ENCODE measurements at regions not wholly inside any gene's neighbourhood (a gene's known extent, or its start where the extent isn't known, plus 50 kb on each side); places are given as distances from the start of the nearest gene placed in this dataset.

DNA sequence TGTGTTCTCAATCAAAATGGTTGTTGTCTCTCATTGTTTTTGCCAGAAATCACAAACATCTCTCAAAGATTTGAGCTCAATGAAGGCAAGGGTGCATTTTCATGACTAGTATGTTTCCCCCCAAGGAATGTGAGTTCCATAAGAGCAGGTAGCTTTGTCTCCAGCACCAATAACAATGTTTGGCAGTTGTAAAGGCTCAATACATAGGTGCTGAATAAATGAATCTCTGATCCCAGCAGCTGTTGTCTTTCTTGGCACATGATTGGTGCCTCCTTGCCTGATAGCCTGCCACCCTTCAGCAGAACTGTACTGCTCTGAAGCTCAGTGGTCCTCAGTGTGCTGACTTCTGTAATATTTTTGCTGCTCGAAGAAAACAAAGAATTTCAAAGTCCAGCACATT lies 103.1 kb upstream of the CDH11 start (continued):
- TF ChIP-seq CTCF (IDR thresholded peaks at IDR 0.05) (no peak), NR2C2 (CRISPR knock-in tag; IDR thresholded peaks at IDR 0.05) (no peak), SMAD4 (CRISPR knock-in tag; IDR thresholded peaks at IDR 0.05) (no peak), TEAD1 (CRISPR knock-in tag; IDR thresholded peaks at IDR 0.05) (no peak), ZNF512 (CRISPR knock-in tag; IDR thresholded peaks at IDR 0.05; ENCODE audit: borderline replicate concordance) (no peak)
- TF ChIP-seq, protein P1, sequence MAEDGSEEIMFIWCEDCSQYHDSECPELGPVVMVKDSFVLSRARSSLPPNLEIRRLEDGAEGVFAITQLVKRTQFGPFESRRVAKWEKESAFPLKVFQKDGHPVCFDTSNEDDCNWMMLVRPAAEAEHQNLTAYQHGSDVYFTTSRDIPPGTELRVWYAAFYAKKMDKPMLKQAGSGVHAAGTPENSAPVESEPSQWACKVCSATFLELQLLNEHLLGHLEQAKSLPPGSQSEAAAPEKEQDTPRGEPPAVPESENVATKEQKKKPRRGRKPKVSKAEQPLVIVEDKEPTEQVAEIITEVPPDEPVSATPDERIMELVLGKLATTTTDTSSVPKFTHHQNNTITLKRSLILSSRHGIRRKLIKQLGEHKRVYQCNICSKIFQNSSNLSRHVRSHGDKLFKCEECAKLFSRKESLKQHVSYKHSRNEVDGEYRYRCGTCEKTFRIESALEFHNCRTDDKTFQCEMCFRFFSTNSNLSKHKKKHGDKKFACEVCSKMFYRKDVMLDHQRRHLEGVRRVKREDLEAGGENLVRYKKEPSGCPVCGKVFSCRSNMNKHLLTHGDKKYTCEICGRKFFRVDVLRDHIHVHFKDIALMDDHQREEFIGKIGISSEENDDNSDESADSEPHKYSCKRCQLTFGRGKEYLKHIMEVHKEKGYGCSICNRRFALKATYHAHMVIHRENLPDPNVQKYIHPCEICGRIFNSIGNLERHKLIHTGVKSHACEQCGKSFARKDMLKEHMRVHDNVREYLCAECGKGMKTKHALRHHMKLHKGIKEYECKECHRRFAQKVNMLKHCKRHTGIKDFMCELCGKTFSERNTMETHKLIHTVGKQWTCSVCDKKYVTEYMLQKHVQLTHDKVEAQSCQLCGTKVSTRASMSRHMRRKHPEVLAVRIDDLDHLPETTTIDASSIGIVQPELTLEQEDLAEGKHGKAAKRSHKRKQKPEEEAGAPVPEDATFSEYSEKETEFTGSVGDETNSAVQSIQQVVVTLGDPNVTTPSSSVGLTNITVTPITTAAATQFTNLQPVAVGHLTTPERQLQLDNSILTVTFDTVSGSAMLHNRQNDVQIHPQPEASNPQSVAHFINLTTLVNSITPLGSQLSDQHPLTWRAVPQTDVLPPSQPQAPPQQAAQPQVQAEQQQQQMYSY (CRISPR knock-in tag; IDR thresholded peaks at IDR 0.05) = no peak

- CTCF ChIA-PET = no interaction called here
- Mint-ChIP-seq H3K4me1 (peaks cover 65% of the 10 kb centered on the region), H3K4me3 (no peak overlapping the region), H3K9me3 (no peaks in the 10 kb centered on the region), H3K27me3 (ENCODE audit: low read depth) (peaks cover 43% of the 10 kb centered on the region), H3K36me3 (peaks cover 25% of the 10 kb centered on the region), H3K27ac (peak overlapping the region; percentile 57)
- DNase-seq (ENCODE audit: low spot score) (no peak), ATAC-seq (peak; percentile 3; the same call in 1 of the 2 replicates)
- POLR2A ChIA-PET = interaction anchor here (0.6 to 1.6 kb wide), 2 partner anchors 102 to 541 kb away, joined by 3 to 7 read pairs; partner anchors contain the start of gene CDH11
- TF ChIP-seq RELA (CRISPR knock-in tag; IDR thresholded peaks at IDR 0.05; ENCODE audit: borderline replicate concordance) = no peak
- TF ChIP-seq, protein P1 (CRISPR knock-in tag; IDR thresholded peaks at IDR 0.05) = no peak
- TF ChIP-seq E2F4 (CRISPR knock-in tag; IDR thresholded peaks at IDR 0.05; ENCODE audit: borderline replicate concordance, low read depth) = no peak
- no peak for TF ChIP-seq ELF4 (CRISPR knock-in tag; IDR thresholded peaks at IDR 0.05; ENCODE audit: low read depth)
- TF ChIP-seq, protein P2, sequence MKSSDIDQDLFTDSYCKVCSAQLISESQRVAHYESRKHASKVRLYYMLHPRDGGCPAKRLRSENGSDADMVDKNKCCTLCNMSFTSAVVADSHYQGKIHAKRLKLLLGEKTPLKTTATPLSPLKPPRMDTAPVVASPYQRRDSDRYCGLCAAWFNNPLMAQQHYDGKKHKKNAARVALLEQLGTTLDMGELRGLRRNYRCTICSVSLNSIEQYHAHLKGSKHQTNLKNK (CRISPR knock-in tag; IDR thresholded peaks at IDR 0.05) = peak; percentile 72; the same call in 1 of the 2 replicates
- no peak for TF ChIP-seq FOXP1 (CRISPR knock-in tag; IDR thresholded peaks at IDR 0.05; ENCODE audit: borderline replicate concordance)
- TF ChIP-seq HMGA2 (CRISPR knock-in tag; IDR thresholded peaks at IDR 0.05) = no peak
- TF ChIP-seq ZNF671 (CRISPR knock-in tag; IDR thresholded peaks at IDR 0.05) = 0 out of 2 replicates have a peak, but pooled peaks have one; percentile 17
- TF ChIP-seq ZNF396 (CRISPR knock-in tag; IDR thresholded peaks at IDR 0.05; ENCODE audit: borderline replicate concordance) = no peak
- peak; percentile 80 for TF ChIP-seq EMX1 (CRISPR knock-in tag; IDR thresholded peaks at IDR 0.05)
- TF ChIP-seq ERG (CRISPR knock-in tag; IDR thresholded peaks at IDR 0.05) = peak; percentile 79
- 0 out of 2 replicates have a peak, but pooled peaks have one; percentile 13 for TF ChIP-seq PRRX2 (CRISPR knock-in tag; IDR thresholded peaks at IDR 0.05)
- TF ChIP-seq ETV6 (CRISPR knock-in tag; IDR thresholded peaks at IDR 0.05) = no peak
- TF ChIP-seq ATF2 (CRISPR knock-in tag; IDR thresholded peaks at IDR 0.05; ENCODE audit: borderline replicate concordance, low read depth) = no peak
Observed at GRCh38 chr16:65224471-65224870, 102.6 kb upstream of the CDH11 start.

Measured in WTC11 (cell line).